NCI-H2107 treated with DMSO at 0.1 percent for 48 hours (cell line): ENCODE measurements at regions not wholly inside any gene's neighbourhood (a gene's known extent, or its start where the extent isn't known, plus 50 kb on each side); places are given as distances from the start of the nearest gene placed in this dataset.

Source experiments
- DNase-seq: peaks from one replicate; lab custom pipeline; 2025; ENCODE audit not compliant: unreplicated experiment; lab: John Stamatoyannopoulos, UW

DNA sequence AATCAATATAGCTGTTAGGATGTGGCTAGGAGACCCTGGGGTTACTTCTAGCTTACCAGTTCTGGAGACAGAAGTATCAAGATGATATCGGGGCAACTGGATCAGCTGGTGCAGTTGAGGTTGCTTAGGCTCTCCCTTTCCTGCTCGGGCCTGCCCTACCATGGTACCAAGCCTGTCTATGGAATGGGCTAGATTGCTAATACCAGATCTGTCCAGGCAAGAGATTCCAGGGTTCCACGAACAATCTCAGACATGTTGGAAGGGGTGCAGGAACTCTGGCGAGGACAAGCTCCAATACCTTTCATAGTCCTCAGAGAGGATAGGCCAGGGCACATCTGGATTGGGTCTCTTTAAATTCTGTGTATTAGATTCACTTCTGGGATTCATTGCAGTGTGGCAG, 53.8 kb downstream of the ADM start:
- no peak for DNase-seq

DNA sequence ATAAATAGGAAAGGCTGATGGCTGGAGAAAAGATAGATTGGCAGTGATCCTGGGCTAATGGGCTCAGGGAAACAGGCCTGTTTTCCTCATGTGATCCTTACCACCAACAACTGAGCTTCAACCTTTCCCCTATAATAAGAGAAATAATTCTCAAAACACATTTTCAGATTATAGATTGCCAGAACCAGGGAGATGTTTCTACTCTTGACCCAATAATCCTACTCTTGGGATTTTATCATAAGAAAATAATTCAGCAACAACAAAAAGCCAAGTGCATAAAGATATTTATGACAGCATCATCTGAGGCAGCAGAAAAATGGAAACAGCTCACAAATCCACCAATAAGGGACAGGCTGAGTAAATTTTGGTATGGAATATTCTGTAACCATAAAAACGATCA, 54.3 kb downstream of the ADM start:
- DNase-seq: no peak

DNA sequence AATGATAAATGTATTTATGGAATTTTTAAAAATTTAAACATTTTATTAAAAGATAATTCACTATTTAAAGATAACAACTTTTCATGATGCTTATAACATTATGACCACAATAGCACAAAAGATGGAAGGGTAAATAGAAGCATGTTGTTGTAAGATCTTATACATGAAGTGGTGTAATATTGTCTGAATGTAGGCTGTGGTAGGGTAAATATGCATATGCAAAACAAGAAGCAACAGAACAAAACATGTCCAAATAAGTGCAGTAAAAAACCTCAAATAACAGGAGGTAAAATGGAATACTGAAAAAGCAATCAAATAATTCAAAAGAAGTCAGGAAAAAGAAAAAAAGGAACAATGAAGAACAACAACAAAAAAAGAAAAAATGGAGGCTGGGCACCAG, 56.0 kb downstream of the ADM start:
- DNase-seq: no peak

DNA sequence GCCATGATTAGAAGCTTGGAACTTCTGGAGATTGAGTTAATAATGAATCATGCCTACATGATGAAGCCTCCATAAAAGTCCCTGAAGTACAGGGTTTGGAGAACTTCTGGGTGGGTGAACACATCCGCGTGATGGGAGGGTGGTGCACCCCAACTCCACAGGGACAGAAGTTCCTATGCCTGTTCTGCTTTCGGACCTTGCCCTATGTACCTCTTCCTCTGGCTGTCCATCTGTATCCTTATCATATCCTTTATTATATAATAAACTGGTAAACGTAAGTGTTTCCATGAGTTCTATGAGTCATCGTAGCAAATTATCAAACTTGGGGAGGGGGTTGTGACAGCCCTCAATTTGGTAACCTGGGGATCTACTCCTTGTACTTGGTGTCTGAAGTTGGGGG, 60.2 kb downstream of the ADM start:
- no peak for DNase-seq

DNA sequence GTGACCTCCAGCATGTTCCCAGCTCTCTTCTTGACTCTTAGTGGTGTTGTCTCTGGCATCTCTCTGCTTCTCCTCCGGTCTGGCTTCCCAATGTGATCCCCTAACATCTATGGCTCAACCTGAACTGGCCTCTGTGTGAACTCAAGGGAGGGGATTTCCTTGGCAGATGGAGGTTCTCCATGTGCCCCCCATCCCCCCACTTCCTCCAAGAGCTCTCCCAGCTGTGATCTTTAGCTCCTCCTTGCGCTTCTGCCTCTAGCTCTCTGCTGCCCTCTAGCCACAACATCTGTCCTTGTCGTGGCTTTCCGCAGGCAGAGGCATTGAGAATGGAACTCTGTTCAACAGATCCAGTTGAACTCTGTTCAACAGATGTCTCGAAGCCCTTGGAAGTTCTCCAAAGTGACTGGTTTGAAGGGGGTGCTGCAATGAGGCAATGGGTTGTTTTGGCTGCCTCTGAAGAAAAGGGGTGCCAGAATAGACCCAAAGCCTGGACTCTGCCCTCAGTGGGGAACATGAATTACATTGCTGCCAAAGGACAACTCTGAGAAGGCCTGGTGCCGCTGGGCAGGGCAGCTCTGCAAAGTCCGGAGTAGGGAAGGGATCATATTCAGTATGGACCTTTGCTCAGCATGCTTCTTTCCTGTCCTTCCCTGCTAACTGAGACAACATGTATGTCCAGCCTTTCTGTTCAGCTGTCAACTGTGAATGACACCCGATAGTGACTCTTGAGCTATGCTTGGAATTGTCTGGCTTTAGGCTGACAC, 61.9 kb downstream of the ADM start:
- peak; percentile 74 for DNase-seq

DNA sequence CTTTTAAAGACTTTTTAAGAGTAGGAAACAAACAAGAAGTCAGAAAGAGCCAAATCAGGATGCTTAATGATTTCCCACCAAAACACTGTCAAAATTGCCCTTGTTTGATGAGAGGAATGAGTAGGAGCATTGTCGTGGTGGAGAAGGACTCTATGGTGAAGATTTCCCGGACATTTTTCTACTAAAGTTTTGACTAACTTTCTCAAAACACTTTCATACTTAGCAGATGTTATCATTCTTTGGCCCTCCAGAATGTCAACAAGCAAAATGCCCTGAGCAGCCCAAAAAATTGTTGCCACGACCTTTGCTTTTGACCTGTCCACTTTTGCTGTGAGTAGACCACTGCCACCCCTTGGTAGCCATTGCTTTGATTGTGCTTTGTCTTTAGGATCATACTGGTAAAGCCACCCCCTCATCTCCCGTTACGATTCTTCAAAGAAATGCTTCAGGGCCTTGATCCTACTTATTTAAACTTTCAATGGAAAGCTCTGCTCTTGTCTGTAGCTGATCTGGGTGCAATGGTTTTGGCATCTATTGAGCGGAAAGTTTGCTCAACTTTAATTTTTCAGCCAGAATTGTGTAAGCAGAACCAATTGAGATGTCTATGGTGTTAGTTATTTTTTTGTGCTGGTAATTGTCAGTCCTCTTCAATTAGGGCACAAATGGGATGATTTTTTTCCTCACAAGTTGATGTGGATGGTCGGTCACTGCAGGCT, 67.2 kb downstream of the ADM start:
- no peak for DNase-seq

DNA sequence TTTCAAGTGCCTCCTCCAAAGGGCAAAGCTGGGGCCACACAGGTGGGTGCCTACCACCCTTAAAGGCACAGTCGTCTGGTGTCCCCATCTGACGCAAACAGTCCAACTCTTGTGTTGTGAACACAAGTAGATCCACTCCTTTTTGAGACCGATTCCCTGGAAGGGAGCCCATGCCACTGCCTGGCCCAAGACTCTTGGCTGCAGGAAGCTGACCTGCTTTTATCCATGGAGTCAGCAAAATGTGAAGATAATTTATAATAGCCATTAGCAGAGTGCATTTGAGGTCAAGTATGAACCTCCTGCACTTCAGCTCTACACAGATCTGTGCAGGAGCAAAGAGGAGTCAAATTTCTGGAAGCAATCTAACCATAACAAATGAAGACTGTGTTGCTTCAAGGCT, 68.5 kb downstream of the ADM start:
- peak; percentile 69 for DNase-seq

DNA sequence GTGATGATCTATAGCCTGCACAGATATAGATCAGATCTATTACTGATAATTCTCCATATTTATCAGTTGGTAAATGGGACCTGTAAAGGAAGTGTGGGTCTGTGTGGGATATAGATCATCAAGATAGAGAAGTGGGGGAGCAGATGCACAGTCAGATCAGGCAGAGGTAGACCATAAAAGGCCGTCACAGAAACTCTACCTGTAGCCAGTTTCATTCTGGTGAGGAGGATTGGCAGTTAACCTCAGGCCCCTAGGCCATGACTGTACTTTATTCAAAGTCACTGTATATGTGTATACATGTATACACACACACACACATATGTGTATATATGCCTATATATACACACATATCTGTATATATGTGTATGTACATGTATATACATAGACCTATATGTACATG, 69.1 kb downstream of the ADM start:
- no peak for DNase-seq

DNA sequence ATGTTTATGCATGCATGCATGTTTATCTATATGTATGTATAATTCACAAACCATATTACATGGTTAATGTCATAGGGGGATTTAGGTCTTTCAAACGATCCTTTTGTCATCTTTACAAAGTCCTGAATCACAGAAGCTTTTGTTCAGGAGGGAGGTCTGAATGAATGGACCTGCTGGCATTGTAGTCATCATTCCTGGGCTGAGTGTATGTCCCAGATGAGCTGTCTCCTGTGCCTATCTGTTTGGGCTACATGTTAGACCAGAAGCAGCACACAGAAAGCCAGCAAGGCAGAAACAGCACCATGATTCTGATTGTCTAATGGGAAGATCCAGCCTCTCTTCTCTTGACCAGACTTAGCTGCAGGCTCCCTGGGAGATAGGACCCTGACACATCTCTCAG, 69.5 kb downstream of the ADM start:
- no peak for DNase-seq

DNA sequence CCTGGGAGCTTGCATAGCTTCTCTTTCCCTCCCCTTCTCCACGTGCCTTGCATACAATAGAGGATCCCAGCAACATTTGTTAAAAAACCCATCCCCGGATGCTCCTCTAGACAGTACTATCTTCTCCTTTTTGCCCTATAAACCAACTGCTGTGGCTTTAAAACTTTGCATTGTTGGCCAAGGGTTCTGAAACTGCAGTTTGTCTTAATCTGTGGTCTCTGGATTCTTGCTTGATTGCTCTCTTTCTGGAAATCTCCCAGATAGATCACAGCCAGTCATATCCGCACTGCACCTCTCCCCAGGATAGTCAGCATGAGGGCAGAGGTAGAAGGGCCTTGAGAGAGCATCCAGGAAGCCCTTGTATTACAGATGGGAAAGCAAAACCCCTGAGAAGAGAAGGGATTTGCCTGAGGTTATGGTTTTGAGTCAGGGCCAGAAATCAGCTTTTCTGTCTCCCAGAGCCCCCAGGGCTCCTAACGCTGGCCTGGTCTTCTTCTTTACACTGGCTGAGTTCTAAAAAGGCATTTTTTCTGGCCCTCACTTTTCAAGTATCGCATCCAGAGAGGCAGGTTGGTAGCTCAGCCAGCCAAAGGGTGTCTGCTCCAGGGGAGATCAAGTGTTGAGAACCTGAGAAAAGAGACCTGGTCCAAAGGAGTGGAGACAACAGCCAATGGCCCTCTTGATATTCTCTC, 70.6 kb downstream of the ADM start:
- no peak for DNase-seq

DNA sequence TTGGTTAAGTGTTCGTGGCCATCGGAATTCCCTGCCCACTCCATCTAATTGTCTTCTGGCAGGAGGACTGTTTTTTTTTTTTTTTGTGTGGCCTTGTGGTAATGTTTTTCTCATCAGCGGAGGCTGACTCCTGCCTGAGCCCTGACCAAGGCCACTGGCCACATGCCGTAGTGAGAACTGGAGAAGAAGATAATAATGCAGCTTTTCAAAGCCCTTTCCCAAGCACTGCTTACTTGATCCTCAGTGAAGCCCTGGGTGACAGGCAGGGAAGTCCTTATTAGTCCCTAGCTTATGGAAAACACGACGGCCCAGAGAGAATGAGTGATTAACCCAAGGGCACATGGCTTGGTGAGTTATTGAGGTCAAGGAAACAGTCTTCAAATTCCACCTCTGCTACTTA, 71.2 kb downstream of the ADM start:
- DNase-seq: no peak

DNA sequence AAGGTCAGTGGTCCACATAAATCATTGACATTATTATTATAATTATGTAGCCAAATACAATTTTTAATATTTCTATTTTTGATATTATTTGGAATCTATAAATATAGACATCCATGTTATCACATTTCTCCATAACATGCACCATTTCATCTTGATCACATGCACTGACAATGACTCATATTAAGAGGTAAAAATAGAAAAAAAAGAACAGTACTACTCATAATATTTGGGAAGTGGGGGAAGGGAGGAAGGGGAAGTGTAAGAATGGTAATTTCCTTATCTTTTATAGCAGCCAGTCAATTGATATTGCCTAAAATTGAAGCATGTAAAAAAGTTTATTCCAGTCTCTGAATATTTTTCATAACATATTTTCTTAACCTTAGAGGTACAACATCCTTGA, 72.3 kb downstream of the ADM start:
- no peak for DNase-seq

DNA sequence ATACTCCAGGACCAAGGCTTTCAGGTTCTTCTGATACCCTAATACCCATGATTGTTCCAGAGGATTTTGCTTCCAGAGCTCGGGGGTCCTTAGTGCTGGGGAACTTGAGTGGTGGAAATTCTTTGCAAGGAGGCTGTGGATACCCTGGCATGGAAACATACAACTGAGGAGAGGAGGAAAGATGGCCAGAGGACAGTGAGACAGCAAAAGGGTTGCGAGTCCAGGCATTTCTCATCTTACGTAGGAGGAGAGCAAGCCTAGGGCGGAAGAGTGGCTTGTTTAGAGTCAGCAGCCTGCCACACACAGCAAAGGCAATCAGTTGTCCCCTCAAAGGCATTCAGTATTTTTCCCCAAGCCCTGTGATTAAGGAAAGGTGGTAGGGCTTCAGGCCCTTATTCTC, 73.5 kb downstream of the ADM start:
- DNase-seq: no peak

DNA sequence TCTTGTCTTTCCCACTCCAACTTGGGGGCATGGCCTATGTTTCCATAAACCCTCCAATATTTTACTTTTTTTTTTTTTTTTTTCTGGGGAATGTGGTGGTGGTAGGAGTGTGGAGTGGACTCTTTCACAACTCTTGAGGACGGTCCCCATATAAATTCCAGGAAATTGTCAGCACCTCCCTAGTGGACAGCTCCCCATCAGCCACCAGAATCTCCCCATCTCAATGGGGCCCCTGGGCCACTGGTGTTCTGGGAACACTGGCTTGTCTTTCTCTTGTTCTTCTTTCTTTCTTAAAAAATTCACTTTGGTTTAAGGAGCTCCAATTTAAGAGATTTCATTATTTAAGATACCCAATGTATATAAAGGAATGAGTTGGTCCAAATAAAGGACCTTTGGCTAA, 74.1 kb downstream of the ADM start:
- DNase-seq: no peak

DNA sequence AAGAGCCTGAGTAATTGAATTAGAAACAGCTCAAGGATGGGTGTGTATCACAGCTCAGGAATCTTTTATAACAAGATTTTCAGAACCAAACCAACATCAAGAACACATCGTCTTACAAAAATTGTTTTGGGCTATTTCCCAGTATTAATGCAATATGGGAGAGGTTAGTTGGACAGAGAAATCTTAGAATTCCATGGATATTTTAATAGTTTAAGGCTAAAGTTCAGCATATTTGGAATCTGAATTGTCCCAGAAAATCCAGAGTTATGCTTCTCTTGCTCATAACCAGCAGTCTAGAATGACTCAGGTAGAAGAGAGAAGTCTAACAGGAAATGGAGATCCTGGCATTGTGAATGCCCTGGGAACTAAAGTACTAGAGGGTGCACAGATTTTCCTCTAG, 74.6 kb downstream of the ADM start:
- DNase-seq: no peak

DNA sequence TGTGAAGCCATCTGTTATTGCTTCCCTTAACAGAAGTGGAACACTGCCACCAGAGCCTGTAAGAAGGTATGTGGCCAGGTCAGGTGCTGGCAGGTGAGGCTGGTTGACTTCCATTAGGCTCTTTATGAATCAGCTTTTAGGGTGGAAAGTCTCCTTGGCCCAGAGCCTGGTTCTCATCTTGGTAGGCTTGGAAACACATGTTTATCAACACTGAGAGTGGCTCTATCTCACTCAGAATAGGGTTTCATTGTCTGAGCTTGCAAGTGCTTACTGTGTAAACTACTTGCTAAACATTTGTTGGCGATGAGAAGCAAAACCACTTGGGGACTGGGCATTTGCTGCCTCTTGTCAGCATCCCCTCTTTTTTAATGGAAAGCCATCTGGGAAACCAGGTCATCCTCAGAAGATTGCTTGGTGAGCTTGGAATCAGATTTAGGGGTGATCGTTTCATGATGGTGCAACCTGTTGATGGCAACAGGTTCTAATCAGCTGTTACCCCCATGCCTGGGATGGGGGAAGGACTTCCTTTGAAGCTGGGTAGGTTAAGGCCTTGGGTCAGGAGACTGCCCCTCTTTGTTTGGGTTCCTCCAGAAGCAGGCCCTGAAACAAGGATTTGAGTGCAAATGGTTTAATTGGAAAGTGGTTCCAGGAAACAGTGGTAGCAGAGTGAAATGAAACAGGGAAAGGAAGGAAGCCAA, 75.0 kb upstream of the AMPD3 start:
- DNase-seq: peak; percentile 85

DNA sequence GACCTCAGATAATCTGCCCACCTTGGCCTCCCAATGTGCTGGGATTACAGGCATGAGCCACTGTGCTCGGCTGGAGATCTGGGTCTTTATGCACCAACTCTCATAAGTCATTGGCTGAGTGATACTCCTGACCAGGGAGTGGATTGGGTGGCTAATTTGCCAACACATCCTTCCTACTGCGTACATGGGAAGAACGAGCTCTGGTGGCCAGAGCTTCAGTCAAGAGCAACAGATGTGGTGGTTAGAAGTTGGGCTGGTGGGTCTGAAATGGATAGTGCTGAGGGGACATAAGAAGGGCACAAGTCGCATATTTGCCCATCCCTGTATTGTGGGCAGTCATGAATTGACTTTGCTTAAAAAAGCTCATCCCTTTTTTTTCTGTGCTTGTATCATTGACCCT, 74.1 kb upstream of the AMPD3 start:
- no peak for DNase-seq

DNA sequence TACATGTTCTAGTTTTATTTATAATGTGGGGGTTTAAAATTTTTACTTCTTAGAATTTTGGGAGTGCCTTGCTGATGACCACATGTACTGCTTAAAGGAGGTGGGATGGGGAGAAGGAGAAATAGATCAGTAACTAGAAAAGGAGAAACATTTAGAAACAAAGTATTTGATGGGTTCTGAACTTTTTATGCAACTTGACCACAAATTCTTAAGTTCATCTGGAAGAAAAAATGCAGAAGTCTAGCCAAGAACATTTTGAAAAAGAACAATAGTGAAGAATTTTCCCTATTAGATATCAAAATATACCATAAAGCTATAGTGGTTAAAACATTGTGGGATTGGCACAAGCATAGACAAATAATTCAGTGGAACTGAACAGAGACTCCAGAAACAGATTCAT, 73.3 kb upstream of the AMPD3 start:
- DNase-seq: no peak

DNA sequence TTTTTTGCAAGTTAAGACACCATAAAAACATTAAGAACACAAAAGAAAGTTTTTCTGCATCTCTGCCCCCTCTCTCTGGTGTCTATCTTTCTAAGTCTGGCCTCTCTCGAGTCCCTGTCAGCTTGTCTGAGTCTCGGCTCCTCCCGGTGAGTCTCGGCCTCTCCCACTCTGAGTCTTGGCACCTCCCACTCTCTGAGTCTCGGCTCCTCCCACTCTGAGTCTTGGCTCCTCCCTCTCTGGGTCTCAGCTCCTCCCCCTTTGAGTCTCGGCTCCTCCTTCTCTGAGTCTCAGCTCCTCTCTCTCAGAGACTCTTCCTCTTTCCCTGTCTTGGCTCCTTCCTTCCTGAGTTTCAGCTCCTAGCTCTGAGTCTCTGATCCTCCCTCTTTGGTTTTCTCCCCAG, 72.5 kb upstream of the AMPD3 start:
- DNase-seq: no peak

DNA sequence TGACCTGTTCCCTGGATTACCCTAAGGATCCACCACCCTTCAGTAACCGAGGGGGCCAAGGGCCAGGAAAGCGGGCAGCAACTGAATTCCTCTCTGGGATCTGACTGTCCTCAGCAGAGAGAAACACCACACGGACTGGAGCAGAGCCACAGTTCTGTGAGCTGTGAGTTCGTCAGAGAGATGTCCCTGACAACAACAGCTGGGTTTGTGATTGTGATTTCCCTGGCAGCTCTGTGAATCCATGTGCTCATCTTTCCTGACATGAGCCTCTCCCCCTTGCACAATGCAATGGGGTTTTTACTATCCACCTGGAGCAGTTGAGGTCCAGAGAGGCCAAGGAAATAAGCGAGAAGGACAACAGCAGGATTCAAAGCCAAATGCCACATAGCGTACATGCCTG, 69.4 kb upstream of the AMPD3 start:
- DNase-seq: no peak

DNA sequence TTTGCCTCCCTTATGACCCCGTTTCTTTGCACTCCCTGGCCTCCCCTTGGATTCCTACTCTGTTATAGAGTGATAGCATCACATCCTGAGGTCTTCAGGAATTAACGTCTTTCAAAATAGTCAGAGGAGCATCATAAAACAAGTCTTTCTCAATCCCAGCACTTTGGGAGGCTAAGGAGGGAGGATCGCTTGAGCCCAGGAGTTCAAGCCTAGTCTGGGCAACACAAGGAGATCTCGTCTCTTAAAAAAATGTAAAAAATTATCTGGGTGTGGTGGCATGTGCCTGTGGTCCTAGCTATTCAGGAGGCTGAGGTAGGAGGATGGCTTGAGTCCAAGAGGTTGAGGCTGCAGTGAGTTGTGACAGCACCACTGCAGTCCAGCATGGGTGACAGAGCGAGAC, 68.7 kb upstream of the AMPD3 start:
- DNase-seq: no peak

DNA sequence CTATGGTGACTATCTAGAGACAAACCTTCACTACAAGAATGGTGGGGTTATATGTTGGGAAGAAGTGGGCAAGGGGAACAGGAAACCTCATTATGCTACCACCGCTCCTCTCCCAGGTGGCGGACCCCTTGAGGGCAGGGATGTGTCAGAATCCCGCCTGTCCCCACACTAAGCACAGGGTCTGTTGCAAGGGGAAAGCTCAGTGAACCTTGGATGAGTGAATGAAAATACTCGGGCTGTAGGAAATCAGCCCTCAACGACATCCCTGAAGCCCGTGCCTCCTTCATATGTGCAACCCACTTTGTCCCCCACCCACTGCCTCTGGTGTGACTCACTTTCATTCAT, 68.2 kb upstream of the AMPD3 start:
- DNase-seq: no peak
